H9 (cell line): ENCODE measurements at regions not wholly inside any gene's neighbourhood (a gene's known extent, or its start where the extent isn't known, plus 50 kb on each side); places are given as distances from the start of the nearest gene placed in this dataset.

Experiments used
- DNase-seq: peaks from one replicate; pipeline ENCODE4 v3.0.0-alpha.2; 2017
- H2AFZ ChIP-seq: one replicate; pipeline ENCODE4 v1.6.1; 2013; ENCODE audit warnings: mild to moderate bottlenecking, low read length, control low read depth, moderate library complexity
- H2AK5ac ChIP-seq: 2 replicates; pipeline ENCODE4 v1.6.1; 2013; ENCODE audit warnings: low read length, control low read depth, mixed read lengths; ENCODE audit not compliant: insufficient read length
- H2BK120ac ChIP-seq: one replicate; pipeline ENCODE4 v1.6.1; 2013; ENCODE audit warnings: low read depth, mild to moderate bottlenecking, low read length, control low read depth, inconsistent platforms; ENCODE audit not compliant: poor library complexity, severe bottlenecking
- H2BK12ac ChIP-seq: 2 replicates; pipeline ENCODE4 v1.6.1; 2013; ENCODE audit warnings: low read length, control low read depth, mixed read lengths, low read depth; ENCODE audit not compliant: insufficient read length
- H2BK15ac ChIP-seq: 2 replicates; pipeline ENCODE4 v1.6.1; 2013; ENCODE audit warnings: low read depth, low read length, control low read depth
- H2BK20ac ChIP-seq: one replicate; pipeline ENCODE4 v1.6.1; 2013; ENCODE audit warnings: low read depth, mild to moderate bottlenecking, low read length, control low read depth, inconsistent platforms; ENCODE audit not compliant: poor library complexity, severe bottlenecking
- H2BK5ac ChIP-seq: 2 replicates; pipeline ENCODE4 v1.6.1; 2013; ENCODE audit warnings: low read length, control low read depth, mixed read lengths; ENCODE audit not compliant: insufficient read length
- H3K14ac ChIP-seq: 2 replicates; pipeline ENCODE4 v1.6.1; 2013; ENCODE audit warnings: low read length, control low read depth; ENCODE audit not compliant: insufficient read depth
- H3K18ac ChIP-seq: 2 replicates; pipeline ENCODE4 v1.6.1; 2013; ENCODE audit warnings: low read depth, mild to moderate bottlenecking, mixed read lengths, low read length, control low read depth; ENCODE audit not compliant: insufficient read length
- H3K23ac ChIP-seq: 2 replicates; pipeline ENCODE4 v1.6.1; 2013; ENCODE audit warnings: low read length, control low read depth, mixed read lengths, low read depth; ENCODE audit not compliant: insufficient read length
- H3K23me2 ChIP-seq: 2 replicates; pipeline ENCODE4 v1.6.1; 2013; ENCODE audit warnings: low read depth, mild to moderate bottlenecking, mixed read lengths, low read length, control low read depth; ENCODE audit not compliant: insufficient read length, poor library complexity, severe bottlenecking
- H3K27ac ChIP-seq: 2 replicates; pipeline ENCODE4 v1.5.1; 2013; ENCODE audit warnings: low read length, control low read depth, mixed read lengths, low read depth; ENCODE audit not compliant: insufficient read length
- H3K27me3 ChIP-seq: 2 replicates; pipeline ENCODE4 v1.6.1; 2013; ENCODE audit warnings: low read length, control low read depth, inconsistent platforms; ENCODE audit not compliant: insufficient read depth
- H3K4ac ChIP-seq: 2 replicates; pipeline ENCODE4 v1.6.1; 2013; ENCODE audit warnings: low read depth, mild to moderate bottlenecking, control low read depth, inconsistent platforms, low read length, moderate library complexity
- H3K4me1 ChIP-seq: 2 replicates; pipeline ENCODE4 v1.6.1; 2013; ENCODE audit warnings: low read length, control low read depth, inconsistent platforms; ENCODE audit not compliant: insufficient read depth
- H3K4me2 ChIP-seq: 2 replicates; pipeline ENCODE4 v1.6.1; 2013; ENCODE audit warnings: low read length, control low read depth, mixed read lengths; ENCODE audit not compliant: insufficient read length, insufficient read depth
- H3K56ac ChIP-seq: 2 replicates; pipeline ENCODE4 v1.6.1; 2013; ENCODE audit warnings: low read depth, mild to moderate bottlenecking, mixed read lengths, low read length, control low read depth; ENCODE audit not compliant: insufficient read length
- H3K79me1 ChIP-seq: 2 replicates; pipeline ENCODE4 v1.6.1; 2013; ENCODE audit warnings: low read depth, mild to moderate bottlenecking, moderate library complexity, low read length, control low read depth, inconsistent platforms; ENCODE audit not compliant: insufficient read depth, poor library complexity, severe bottlenecking
- H3K79me2 ChIP-seq: 2 replicates; pipeline ENCODE4 v1.6.1; 2013; ENCODE audit warnings: low read length, control low read depth, inconsistent platforms; ENCODE audit not compliant: insufficient read depth
- H3K9ac ChIP-seq: 2 replicates; pipeline ENCODE4 v1.6.1; 2013; ENCODE audit warnings: low read length, control low read depth, mixed read lengths; ENCODE audit not compliant: insufficient read length; ENCODE audit errors: extremely low read depth
- H3K9me3 ChIP-seq: one replicate; pipeline ENCODE4 v1.6.1; 2013; ENCODE audit warnings: low read depth, low read length, inconsistent platforms; ENCODE audit not compliant: control insufficient read depth
- H3T11ph ChIP-seq: one replicate; pipeline ENCODE4 v1.6.1; 2013; ENCODE audit warnings: mild to moderate bottlenecking, low read length, control low read depth, inconsistent platforms
- H4K20me1 ChIP-seq: one replicate; pipeline ENCODE4 v1.6.1; 2013; ENCODE audit not compliant: control insufficient read depth, insufficient read length, insufficient read depth
- H4K5ac ChIP-seq: 2 replicates; pipeline ENCODE4 v1.6.1; 2013; ENCODE audit warnings: low read depth, mild to moderate bottlenecking, mixed read lengths, low read length, control low read depth; ENCODE audit not compliant: insufficient read length
- H4K8ac ChIP-seq: replicated peaks from 2 replicates; pipeline ENCODE4 v1.6.1; 2013; ENCODE audit warnings: low read length, control low read depth, mixed read lengths, low read depth; ENCODE audit not compliant: insufficient read length
- H4K91ac ChIP-seq: 2 replicates; pipeline ENCODE4 v1.6.1; 2013; ENCODE audit warnings: low read depth, mild to moderate bottlenecking, moderate library complexity, mixed read lengths, low read length, control low read depth; ENCODE audit not compliant: insufficient read length
- H3K27ac Mint-ChIP-seq, 3 experiments: 2 replicates in 2 of 3; 3 replicates in 1 of 3; pipeline ENCODE4 v1.8.0; 2020 to 2021; ENCODE audit warnings: mixed read lengths in 3 of 3, mild to moderate bottlenecking in 1 of 3, moderate library complexity in 1 of 3
- H3K27me3 Mint-ChIP-seq: 2 replicates; pipeline ENCODE4 v1.8.0; 2021; ENCODE audit warnings: low read depth, mild to moderate bottlenecking, moderate library complexity, mixed read lengths
- H3K36me3 Mint-ChIP-seq, 3 experiments: 2 replicates in 2 of 3; 3 replicates in 1 of 3; pipeline ENCODE4 v1.8.0; 2020 to 2021; ENCODE audit warnings: low read depth in 3 of 3, mixed read lengths in 3 of 3; ENCODE audit not compliant: insufficient read depth in 1 of 3
- H3K4me1 Mint-ChIP-seq, 2 experiments: 2 replicates each; pipeline ENCODE4 v1.8.0; 2020; ENCODE audit warnings: mixed read lengths in 2 of 2
- H3K4me3 Mint-ChIP-seq, 2 experiments: 2 replicates in 1 of 2; 3 replicates in 1 of 2; pipeline ENCODE4 v1.8.0; 2020 to 2021; ENCODE audit warnings: mild to moderate bottlenecking in 2 of 2, mixed read lengths in 2 of 2, moderate library complexity in 1 of 2
- H3K9me3 Mint-ChIP-seq, 2 experiments: 2 replicates in 1 of 2; 3 replicates in 1 of 2; pipeline ENCODE4 v1.8.0; 2020; ENCODE audit warnings: mild to moderate bottlenecking in 2 of 2, mixed read lengths in 2 of 2, moderate library complexity in 1 of 2
- WGBS: extraction: QIAGEN DNeasy Blood & Tissue Kit; methylation state at CpG from one replicate; pipeline ENCODE4 v1.1.7; 2013; ENCODE audit warnings: missing lambda C conversion rate, low lambda C conversion rate, mixed read lengths; ENCODE audit not compliant: insufficient read length; ENCODE audit errors: extremely low coverage; 5-methylcytosine and 5-hydroxymethylcytosine counted together
- TF ChIP-seq, protein P1 (sequence below): fragments of 200-600 bp; sonication (generic); conservative IDR thresholded peaks from 3 replicates; pipeline ENCODE4 v1.8.0; 2021; ENCODE audit warnings: antibody characterized with exemption, mild to moderate bottlenecking

DNA sequence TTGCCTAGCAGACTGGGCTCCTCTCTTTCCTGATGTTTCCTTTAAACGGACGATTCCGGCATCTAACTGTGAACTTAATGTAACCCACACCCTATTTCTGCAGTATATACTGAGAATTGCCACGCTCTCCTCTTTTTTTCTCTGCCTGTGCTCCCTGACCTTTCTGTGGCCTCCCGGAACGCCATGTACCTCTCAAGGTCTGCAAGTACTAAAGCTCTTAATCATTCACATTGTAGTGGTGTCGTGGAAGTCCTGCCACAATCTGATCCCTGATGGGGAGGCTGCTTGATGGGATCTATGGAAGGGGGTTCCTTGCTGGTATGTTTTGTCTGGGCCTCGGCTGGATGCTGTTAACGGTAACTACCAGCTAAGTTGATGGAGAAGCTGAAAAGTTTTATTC lies 302.9 kb upstream of the EPHA5 start:
- Mint-ChIP-seq H3K27ac (no peak overlapping the region), H3K9me3 (peaks cover 8 to 11% of the 10 kb centered on the region in 2 experiments), H3K36me3 (peaks cover 0 to 12% (median 6%) of the 10 kb centered on the region in 3 experiments; a peak in 6 of 7 replicates), H3K27me3 (no peaks in the 10 kb centered on the region), H3K4me3 (no peak overlapping the region), H3K4me1 (no peaks in the 10 kb centered on the region)
- H3K27me3 ChIP-seq, result no peaks in the 10 kb centered on the region
- no peak for DNase-seq
- no peak overlapping the region for H2BK20ac ChIP-seq
- H2BK5ac ChIP-seq, result no peak overlapping the region
- no peak overlapping the region for H2BK12ac ChIP-seq
- no peak overlapping the region for H3K18ac ChIP-seq
- H3K23me2 ChIP-seq, result no peaks in the 10 kb centered on the region
- H3K9me3 ChIP-seq, result no peaks in the 10 kb centered on the region
- no peak overlapping the region for H2BK15ac ChIP-seq
- no peaks in the 10 kb centered on the region for H3K79me1 ChIP-seq
- no peak overlapping the region for H3K9ac ChIP-seq
- H3K23ac ChIP-seq, result no peak overlapping the region
- H2BK120ac ChIP-seq, result no peak overlapping the region
- no peak overlapping the region for H4K5ac ChIP-seq
- no peak overlapping the region for H3K4ac ChIP-seq
- H3T11ph ChIP-seq, result no peak overlapping the region
- no peak overlapping the region for H3K27ac ChIP-seq
- H2AFZ ChIP-seq, result no peak overlapping the region
- no peaks in the 10 kb centered on the region for H3K4me1 ChIP-seq
- TF ChIP-seq, protein P1, sequence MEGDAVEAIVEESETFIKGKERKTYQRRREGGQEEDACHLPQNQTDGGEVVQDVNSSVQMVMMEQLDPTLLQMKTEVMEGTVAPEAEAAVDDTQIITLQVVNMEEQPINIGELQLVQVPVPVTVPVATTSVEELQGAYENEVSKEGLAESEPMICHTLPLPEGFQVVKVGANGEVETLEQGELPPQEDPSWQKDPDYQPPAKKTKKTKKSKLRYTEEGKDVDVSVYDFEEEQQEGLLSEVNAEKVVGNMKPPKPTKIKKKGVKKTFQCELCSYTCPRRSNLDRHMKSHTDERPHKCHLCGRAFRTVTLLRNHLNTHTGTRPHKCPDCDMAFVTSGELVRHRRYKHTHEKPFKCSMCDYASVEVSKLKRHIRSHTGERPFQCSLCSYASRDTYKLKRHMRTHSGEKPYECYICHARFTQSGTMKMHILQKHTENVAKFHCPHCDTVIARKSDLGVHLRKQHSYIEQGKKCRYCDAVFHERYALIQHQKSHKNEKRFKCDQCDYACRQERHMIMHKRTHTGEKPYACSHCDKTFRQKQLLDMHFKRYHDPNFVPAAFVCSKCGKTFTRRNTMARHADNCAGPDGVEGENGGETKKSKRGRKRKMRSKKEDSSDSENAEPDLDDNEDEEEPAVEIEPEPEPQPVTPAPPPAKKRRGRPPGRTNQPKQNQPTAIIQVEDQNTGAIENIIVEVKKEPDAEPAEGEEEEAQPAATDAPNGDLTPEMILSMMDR, result no peak
- no peak overlapping the region for H4K91ac ChIP-seq
- no peaks in the 10 kb centered on the region for H3K79me2 ChIP-seq
- H3K4me2 ChIP-seq, result no peak overlapping the region
- H2AK5ac ChIP-seq, result no peak overlapping the region
- H3K56ac ChIP-seq, result no peak overlapping the region
- H3K14ac ChIP-seq, result no peak overlapping the region
- no CpG with 5 or more reads among the region's 9 CpGs for WGBS
- no peak overlapping the region for H4K8ac ChIP-seq
- no peaks in the 10 kb centered on the region for H4K20me1 ChIP-seq
